ENCODE measurements at regions not wholly inside any gene's neighbourhood (a gene's known extent, or its start where the extent isn't known, plus 50 kb on each side); places are given as distances from the start of the nearest gene placed in this dataset.

DNA sequence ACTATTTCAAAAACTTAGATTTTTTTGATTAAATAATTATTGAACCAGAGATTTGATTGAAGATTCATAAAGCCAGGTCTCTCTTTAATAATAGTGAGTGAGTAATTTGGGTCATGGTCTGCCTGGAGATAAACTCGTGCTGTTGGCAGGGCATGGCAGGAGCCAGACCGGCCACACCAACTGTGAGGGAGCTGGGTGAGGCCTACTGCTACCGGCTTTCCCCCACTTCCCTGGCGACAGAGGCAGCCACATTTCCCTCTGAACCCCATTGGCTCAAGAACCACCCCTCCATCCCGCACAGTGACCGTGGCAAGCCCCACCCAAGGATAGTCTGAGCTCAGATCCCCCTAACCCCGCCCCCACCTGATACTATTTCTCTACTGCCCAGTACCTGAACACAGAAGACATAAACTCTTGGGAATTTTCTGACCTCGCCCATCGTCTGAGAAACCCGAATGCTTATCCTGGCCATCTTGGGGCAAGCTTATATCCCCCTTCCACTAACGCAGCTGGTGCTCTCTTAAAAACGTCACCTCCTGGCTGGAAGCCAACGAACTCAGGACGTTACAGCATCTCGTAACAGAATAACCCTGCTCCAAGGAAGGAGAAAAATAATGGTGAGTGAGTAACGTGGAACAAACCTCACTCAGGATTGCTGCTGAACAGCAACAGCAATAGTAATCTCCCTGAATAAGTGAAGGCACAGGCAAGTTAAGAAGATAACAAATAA, 627.6 kb upstream of the PCDH9 start:
- 81% methylated on average over 16 of the region's 16 CpGs for WGBS
- Histone ChIP-seq H3K27me3 (ENCODE audit: control insufficient read depth in 4 of 4, insufficient read depth in 4 of 4, low read length in 3 of 4) (peaks cover 0 to 3% (median 0%) of the 10 kb centered on the region in 4 donors), H3K36me3 (ENCODE audit: control insufficient read depth in 4 of 4, insufficient read depth in 3 of 4, low read depth in 1 of 4, low read length in 3 of 4) (no peaks in the 10 kb centered on the region), H3K27ac (ENCODE audit: low read depth in 1 of 2, low read length in 2 of 2) (no peak overlapping the region), H3K4me3 (ENCODE audit: low read depth in 1 of 3, low read length in 3 of 3) (no peak overlapping the region), H3K4me1 (ENCODE audit: control insufficient read depth in 4 of 4, insufficient read depth in 4 of 4, low read length in 3 of 4) (no peaks in the 10 kb centered on the region), H3K9me3 (ENCODE audit: control insufficient read depth in 4 of 4, low read length in 3 of 4) (peaks cover 0 to under 1% (median 0%) of the 10 kb centered on the region in 4 donors), H3K9ac (ENCODE audit: low read depth in 1 of 2, low read length in 2 of 2) (no peak overlapping the region)
- DNase-seq (ENCODE audit: low spot score): no peak
- no peak for TF ChIP-seq FOXA2 (IDR thresholded peaks at IDR 0.05)
- TF ChIP-seq FOXA1 (IDR thresholded peaks at IDR 0.05): no peak
- no peak for TF ChIP-seq JUND (IDR thresholded peaks at IDR 0.05)
- TF ChIP-seq, protein P1, sequence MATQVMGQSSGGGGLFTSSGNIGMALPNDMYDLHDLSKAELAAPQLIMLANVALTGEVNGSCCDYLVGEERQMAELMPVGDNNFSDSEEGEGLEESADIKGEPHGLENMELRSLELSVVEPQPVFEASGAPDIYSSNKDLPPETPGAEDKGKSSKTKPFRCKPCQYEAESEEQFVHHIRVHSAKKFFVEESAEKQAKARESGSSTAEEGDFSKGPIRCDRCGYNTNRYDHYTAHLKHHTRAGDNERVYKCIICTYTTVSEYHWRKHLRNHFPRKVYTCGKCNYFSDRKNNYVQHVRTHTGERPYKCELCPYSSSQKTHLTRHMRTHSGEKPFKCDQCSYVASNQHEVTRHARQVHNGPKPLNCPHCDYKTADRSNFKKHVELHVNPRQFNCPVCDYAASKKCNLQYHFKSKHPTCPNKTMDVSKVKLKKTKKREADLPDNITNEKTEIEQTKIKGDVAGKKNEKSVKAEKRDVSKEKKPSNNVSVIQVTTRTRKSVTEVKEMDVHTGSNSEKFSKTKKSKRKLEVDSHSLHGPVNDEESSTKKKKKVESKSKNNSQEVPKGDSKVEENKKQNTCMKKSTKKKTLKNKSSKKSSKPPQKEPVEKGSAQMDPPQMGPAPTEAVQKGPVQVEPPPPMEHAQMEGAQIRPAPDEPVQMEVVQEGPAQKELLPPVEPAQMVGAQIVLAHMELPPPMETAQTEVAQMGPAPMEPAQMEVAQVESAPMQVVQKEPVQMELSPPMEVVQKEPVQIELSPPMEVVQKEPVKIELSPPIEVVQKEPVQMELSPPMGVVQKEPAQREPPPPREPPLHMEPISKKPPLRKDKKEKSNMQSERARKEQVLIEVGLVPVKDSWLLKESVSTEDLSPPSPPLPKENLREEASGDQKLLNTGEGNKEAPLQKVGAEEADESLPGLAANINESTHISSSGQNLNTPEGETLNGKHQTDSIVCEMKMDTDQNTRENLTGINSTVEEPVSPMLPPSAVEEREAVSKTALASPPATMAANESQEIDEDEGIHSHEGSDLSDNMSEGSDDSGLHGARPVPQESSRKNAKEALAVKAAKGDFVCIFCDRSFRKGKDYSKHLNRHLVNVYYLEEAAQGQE (IDR thresholded peaks at IDR 0.05): no peak
- no peak for TF ChIP-seq HNF4A (conservative IDR thresholded peaks at IDR 0.05)
- TF ChIP-seq NR2F2 (IDR thresholded peaks at IDR 0.05): no peak
- TF ChIP-seq YY1 (IDR thresholded peaks at IDR 0.05): no peak
- no peak for TF ChIP-seq HNF4G (IDR thresholded peaks at IDR 0.05)
- no peak for TF ChIP-seq RAD21 (IDR thresholded peaks at IDR 0.05)
- TF ChIP-seq RXRA (IDR thresholded peaks at IDR 0.05): no peak
- TF ChIP-seq EGR1 (IDR thresholded peaks at IDR 0.05; ENCODE audit: low read depth in 2 of 2): no peak
- TF ChIP-seq, protein P2, sequence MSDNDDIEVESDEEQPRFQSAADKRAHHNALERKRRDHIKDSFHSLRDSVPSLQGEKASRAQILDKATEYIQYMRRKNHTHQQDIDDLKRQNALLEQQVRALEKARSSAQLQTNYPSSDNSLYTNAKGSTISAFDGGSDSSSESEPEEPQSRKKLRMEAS (IDR thresholded peaks at IDR 0.05): no peak
- no peak for TF ChIP-seq TAF1 (conservative IDR thresholded peaks at IDR 0.05)
- no peak for TF ChIP-seq SP1 (IDR thresholded peaks at IDR 0.05)
- no peak for TF ChIP-seq GABPA (IDR thresholded peaks at IDR 0.05 in 1 of 2, conservative IDR thresholded peaks at IDR 0.05 in 1 of 2)
- TF ChIP-seq CTCF (IDR thresholded peaks at IDR 0.05; ENCODE audit: low read depth, low read length, missing input control): no peak
- TF ChIP-seq, protein P3, sequence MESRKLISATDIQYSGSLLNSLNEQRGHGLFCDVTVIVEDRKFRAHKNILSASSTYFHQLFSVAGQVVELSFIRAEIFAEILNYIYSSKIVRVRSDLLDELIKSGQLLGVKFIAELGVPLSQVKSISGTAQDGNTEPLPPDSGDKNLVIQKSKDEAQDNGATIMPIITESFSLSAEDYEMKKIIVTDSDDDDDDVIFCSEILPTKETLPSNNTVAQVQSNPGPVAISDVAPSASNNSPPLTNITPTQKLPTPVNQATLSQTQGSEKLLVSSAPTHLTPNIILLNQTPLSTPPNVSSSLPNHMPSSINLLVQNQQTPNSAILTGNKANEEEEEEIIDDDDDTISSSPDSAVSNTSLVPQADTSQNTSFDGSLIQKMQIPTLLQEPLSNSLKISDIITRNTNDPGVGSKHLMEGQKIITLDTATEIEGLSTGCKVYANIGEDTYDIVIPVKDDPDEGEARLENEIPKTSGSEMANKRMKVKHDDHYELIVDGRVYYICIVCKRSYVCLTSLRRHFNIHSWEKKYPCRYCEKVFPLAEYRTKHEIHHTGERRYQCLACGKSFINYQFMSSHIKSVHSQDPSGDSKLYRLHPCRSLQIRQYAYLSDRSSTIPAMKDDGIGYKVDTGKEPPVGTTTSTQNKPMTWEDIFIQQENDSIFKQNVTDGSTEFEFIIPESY (IDR thresholded peaks at IDR 0.05): no peak
- no peak for TF ChIP-seq ATF3 (IDR thresholded peaks at IDR 0.05)
